Activated naive CD8-positive, alpha-beta T cell treated with anti-CD3 and anti-CD28 coated beads, Interleukin-2, amount 50 U/mL, for 24 hours (primary cell): ENCODE measurements at regions not wholly inside any gene's neighbourhood (a gene's known extent, or its start where the extent isn't known, plus 50 kb on each side); places are given as distances from the start of the nearest gene placed in this dataset.

ENCODE experiments used
- ATAC-seq: fragments of 150-1000 bp; cut with Tn5 transposase; one replicate; pipeline ENCODE4 v1.10.0; 2021
- DNase-seq: peaks from one replicate; pipeline ENCODE4 v3.0.0; 2021
- H3K27ac Mint-ChIP-seq: one replicate; pipeline ENCODE4 v1.8.0; 2021; ENCODE audit warnings: mild to moderate bottlenecking, mixed read lengths
- H3K27me3 Mint-ChIP-seq: one replicate; pipeline ENCODE4 v1.8.0; 2021; ENCODE audit warnings: mixed read lengths
- H3K36me3 Mint-ChIP-seq: one replicate; pipeline ENCODE4 v1.8.0; 2021; ENCODE audit warnings: low read depth, mixed read lengths
- H3K4me1 Mint-ChIP-seq: one replicate; pipeline ENCODE4 v1.8.0; 2021; ENCODE audit warnings: mixed read lengths
- H3K4me3 Mint-ChIP-seq: one replicate; pipeline ENCODE4 v1.8.0; 2021; ENCODE audit warnings: mild to moderate bottlenecking, moderate library complexity, mixed read lengths
- H3K9me3 Mint-ChIP-seq: one replicate; pipeline ENCODE4 v1.8.0; 2021; ENCODE audit warnings: mixed read lengths

- Mint-ChIP-seq H3K27me3 (no peaks in the 10 kb centered on the region), H3K9me3 (no peaks in the 10 kb centered on the region), H3K4me3 (no peak overlapping the region), H3K27ac (no peak overlapping the region), H3K36me3 (no peaks in the 10 kb centered on the region), H3K4me1 (peaks cover 12% of the 10 kb centered on the region)
- DNase-seq, result no peak
- ATAC-seq, result no peak
These were observed 138.1 kb upstream of the RASGEF1B start for GRCh38 chr4:81609844-81610243.

GRCh38 chr4:81607950-81608349, 136.2 kb upstream of the RASGEF1B start:
- no peak for ATAC-seq
- no peak for DNase-seq
- Mint-ChIP-seq H3K9me3 (no peaks in the 10 kb centered on the region), H3K4me3 (no peak overlapping the region), H3K4me1 (peaks cover 12% of the 10 kb centered on the region), H3K36me3 (no peaks in the 10 kb centered on the region), H3K27ac (no peak overlapping the region), H3K27me3 (no peaks in the 10 kb centered on the region)

GRCh38 chr4:81606801-81607501, 135.2 kb upstream of the RASGEF1B start:
- peaks cover 12% of the 10 kb centered on the region for H3K4me1 Mint-ChIP-seq
- DNase-seq (no peak), ATAC-seq (no peak)
- H3K27ac Mint-ChIP-seq, result no peak overlapping the region
- H3K27me3 Mint-ChIP-seq, result no peaks in the 10 kb centered on the region
- no peaks in the 10 kb centered on the region for H3K9me3 Mint-ChIP-seq
- H3K36me3 Mint-ChIP-seq, result no peaks in the 10 kb centered on the region
- H3K4me3 Mint-ChIP-seq, result no peak overlapping the region

- DNase-seq (no peak), ATAC-seq (no peak)
- H3K9me3 Mint-ChIP-seq, result no peaks in the 10 kb centered on the region
- no peak overlapping the region for H3K4me3 Mint-ChIP-seq
- H3K27ac Mint-ChIP-seq, result no peak overlapping the region
- H3K4me1 Mint-ChIP-seq, result peaks cover 12% of the 10 kb centered on the region
- no peaks in the 10 kb centered on the region for H3K36me3 Mint-ChIP-seq
- no peaks in the 10 kb centered on the region for H3K27me3 Mint-ChIP-seq
These were observed 134.5 kb upstream of the RASGEF1B start for GRCh38 chr4:81606166-81606565.

GRCh38 chr4:81605271-81605670, 133.6 kb upstream of the RASGEF1B start:
- Mint-ChIP-seq H3K27ac (no peak overlapping the region), H3K4me1 (peaks cover 12% of the 10 kb centered on the region), H3K27me3 (no peaks in the 10 kb centered on the region), H3K4me3 (no peak overlapping the region), H3K9me3 (no peaks in the 10 kb centered on the region), H3K36me3 (no peaks in the 10 kb centered on the region)
- DNase-seq (no peak), ATAC-seq (no peak)

GRCh38 chr4:81604683-81605218, 133.0 kb upstream of the RASGEF1B start:
- Mint-ChIP-seq H3K27me3 (no peaks in the 10 kb centered on the region), H3K36me3 (no peaks in the 10 kb centered on the region), H3K4me3 (no peak overlapping the region), H3K9me3 (no peaks in the 10 kb centered on the region), H3K27ac (no peak overlapping the region), H3K4me1 (peaks cover 12% of the 10 kb centered on the region)
- DNase-seq, result no peak
- ATAC-seq, result no peak

- no peak overlapping the region for H3K27ac Mint-ChIP-seq
- no peaks in the 10 kb centered on the region for H3K9me3 Mint-ChIP-seq
- no peaks in the 10 kb centered on the region for H3K36me3 Mint-ChIP-seq
- peaks cover 12% of the 10 kb centered on the region for H3K4me1 Mint-ChIP-seq
- DNase-seq (no peak), ATAC-seq (no peak)
- no peak overlapping the region for H3K4me3 Mint-ChIP-seq
- no peaks in the 10 kb centered on the region for H3K27me3 Mint-ChIP-seq
These were observed 131.1 kb upstream of the RASGEF1B start for GRCh38 chr4:81602854-81603253.

GRCh38 chr4:81601358-81601694, 129.6 kb upstream of the RASGEF1B start:
- H3K36me3 Mint-ChIP-seq, result no peaks in the 10 kb centered on the region
- H3K27ac Mint-ChIP-seq, result no peak overlapping the region
- DNase-seq (no peak), ATAC-seq (no peak)
- no peaks in the 10 kb centered on the region for H3K9me3 Mint-ChIP-seq
- H3K4me1 Mint-ChIP-seq, result peaks cover 6% of the 10 kb centered on the region
- H3K27me3 Mint-ChIP-seq, result no peaks in the 10 kb centered on the region
- no peak overlapping the region for H3K4me3 Mint-ChIP-seq

GRCh38 chr4:81600520-81601357, 129.0 kb upstream of the RASGEF1B start:
- ATAC-seq (no peak), DNase-seq (no peak)
- H3K27ac Mint-ChIP-seq, result no peak overlapping the region
- no peaks in the 10 kb centered on the region for H3K36me3 Mint-ChIP-seq
- H3K4me1 Mint-ChIP-seq, result peaks cover 6% of the 10 kb centered on the region
- no peak overlapping the region for H3K4me3 Mint-ChIP-seq
- H3K9me3 Mint-ChIP-seq, result no peaks in the 10 kb centered on the region
- no peaks in the 10 kb centered on the region for H3K27me3 Mint-ChIP-seq

GRCh38 chr4:81599742-81600380, 128.2 kb upstream of the RASGEF1B start:
- Mint-ChIP-seq H3K4me1 (peaks cover 13% of the 10 kb centered on the region), H3K9me3 (no peaks in the 10 kb centered on the region), H3K27me3 (no peaks in the 10 kb centered on the region), H3K36me3 (no peaks in the 10 kb centered on the region), H3K27ac (no peak overlapping the region), H3K4me3 (no peak overlapping the region)
- no peak for ATAC-seq
- DNase-seq, result no peak

- no peaks in the 10 kb centered on the region for H3K27me3 Mint-ChIP-seq
- H3K36me3 Mint-ChIP-seq, result no peaks in the 10 kb centered on the region
- ATAC-seq (peak; percentile 88), DNase-seq (no peak)
- H3K9me3 Mint-ChIP-seq, result no peaks in the 10 kb centered on the region
- H3K4me1 Mint-ChIP-seq, result peaks cover 24% of the 10 kb centered on the region
- no peak overlapping the region for H3K4me3 Mint-ChIP-seq
- H3K27ac Mint-ChIP-seq, result no peak overlapping the region
These were observed 124.3 kb upstream of the RASGEF1B start for GRCh38 chr4:81595798-81596610.

GRCh38 chr4:81595287-81595686, 123.6 kb upstream of the RASGEF1B start:
- Mint-ChIP-seq H3K27me3 (no peaks in the 10 kb centered on the region), H3K9me3 (no peaks in the 10 kb centered on the region), H3K4me3 (no peak overlapping the region), H3K4me1 (peaks cover 31% of the 10 kb centered on the region), H3K36me3 (no peaks in the 10 kb centered on the region), H3K27ac (no peak overlapping the region)
- no peak for DNase-seq
- no peak for ATAC-seq

GRCh38 chr4:81594490-81595159, 122.9 kb upstream of the RASGEF1B start:
- no peaks in the 10 kb centered on the region for H3K9me3 Mint-ChIP-seq
- H3K36me3 Mint-ChIP-seq, result no peaks in the 10 kb centered on the region
- H3K27me3 Mint-ChIP-seq, result no peaks in the 10 kb centered on the region
- DNase-seq, result no peak
- peaks cover 38% of the 10 kb centered on the region for H3K4me1 Mint-ChIP-seq
- no peak overlapping the region for H3K4me3 Mint-ChIP-seq
- no peak overlapping the region for H3K27ac Mint-ChIP-seq
- ATAC-seq, result no peak

GRCh38 chr4:81592701-81593100, 121.0 kb upstream of the RASGEF1B start:
- ATAC-seq, result no peak
- H3K4me1 Mint-ChIP-seq, result peaks cover 49% of the 10 kb centered on the region
- H3K36me3 Mint-ChIP-seq, result peaks cover 1% of the 10 kb centered on the region
- no peak overlapping the region for H3K27ac Mint-ChIP-seq
- DNase-seq, result no peak
- H3K9me3 Mint-ChIP-seq, result no peaks in the 10 kb centered on the region
- no peaks in the 10 kb centered on the region for H3K27me3 Mint-ChIP-seq
- no peak overlapping the region for H3K4me3 Mint-ChIP-seq
